HG03039 (cell line): ENCODE measurements at regions not wholly inside any gene's neighbourhood (a gene's known extent, or its start where the extent isn't known, plus 50 kb on each side); places are given as distances from the start of the nearest gene placed in this dataset.
"Not testable (repeated sequence)": the region's sequence is repeated elsewhere in the genome, so short reads cannot be mapped to it uniquely, and the experiment has no call there.

Source experiments
- ATAC-seq: cut with Tn5 transposase; IDR thresholded peaks from one replicate; pipeline ENCODE4 v1.9.1; 2021; ENCODE audit warnings: mild to moderate bottlenecking, moderate library complexity; ENCODE audit not compliant: unreplicated experiment

GRCh38 chr1:83527987-83528386, 470.9 kb downstream of the TTLL7 start:
- ATAC-seq: no peak

DNA sequence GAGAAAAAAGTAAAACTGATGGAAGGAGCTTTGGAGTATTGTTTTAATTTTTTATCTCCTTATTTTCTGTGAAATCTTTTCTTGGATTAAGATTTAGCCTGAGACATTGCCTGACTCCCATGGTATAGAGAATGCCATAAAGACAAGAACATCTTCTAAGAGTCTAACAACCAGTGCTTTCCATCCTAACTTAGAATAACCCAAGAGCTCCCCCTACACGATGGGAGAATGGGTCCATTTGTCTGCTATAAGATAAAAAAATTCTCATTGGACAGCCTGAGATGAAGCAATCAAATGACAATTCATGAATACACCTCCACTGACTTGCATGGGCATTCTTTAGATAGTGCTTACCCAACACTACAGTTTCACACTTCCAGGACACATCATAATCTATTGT, 478.1 kb downstream of the TTLL7 start:
- no peak for ATAC-seq

- no peak for ATAC-seq
Observed at GRCh38 chr1:83516369-83516768, 482.6 kb downstream of the TTLL7 start.

DNA sequence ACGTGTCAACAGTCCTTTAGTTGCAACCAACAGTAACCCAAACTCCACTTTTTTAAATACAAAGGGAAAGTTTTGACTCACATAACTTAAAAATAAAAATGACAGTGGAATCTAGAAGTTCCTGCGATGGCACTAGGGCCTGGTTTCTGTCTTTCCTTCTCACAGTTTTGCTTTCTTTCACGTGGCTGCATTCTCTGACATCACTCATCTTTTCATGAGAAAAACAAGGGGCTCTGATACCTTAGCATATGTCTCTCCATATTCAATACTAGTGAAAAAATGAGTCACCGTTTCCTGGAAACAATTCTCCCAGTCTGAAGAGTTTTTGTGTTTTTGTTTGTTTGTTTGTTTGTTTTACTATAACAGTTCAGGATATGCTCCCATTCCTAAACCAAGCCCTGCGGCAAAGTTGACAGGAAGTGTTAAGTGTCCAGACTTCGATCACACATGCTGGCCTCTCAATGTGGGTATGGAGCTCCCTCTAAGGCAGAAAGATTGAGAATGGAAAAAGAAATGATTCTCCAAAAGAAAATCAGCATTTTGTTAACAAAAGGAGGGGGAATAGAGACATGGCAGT, 483.3 kb downstream of the TTLL7 start:
- no peak for ATAC-seq

DNA sequence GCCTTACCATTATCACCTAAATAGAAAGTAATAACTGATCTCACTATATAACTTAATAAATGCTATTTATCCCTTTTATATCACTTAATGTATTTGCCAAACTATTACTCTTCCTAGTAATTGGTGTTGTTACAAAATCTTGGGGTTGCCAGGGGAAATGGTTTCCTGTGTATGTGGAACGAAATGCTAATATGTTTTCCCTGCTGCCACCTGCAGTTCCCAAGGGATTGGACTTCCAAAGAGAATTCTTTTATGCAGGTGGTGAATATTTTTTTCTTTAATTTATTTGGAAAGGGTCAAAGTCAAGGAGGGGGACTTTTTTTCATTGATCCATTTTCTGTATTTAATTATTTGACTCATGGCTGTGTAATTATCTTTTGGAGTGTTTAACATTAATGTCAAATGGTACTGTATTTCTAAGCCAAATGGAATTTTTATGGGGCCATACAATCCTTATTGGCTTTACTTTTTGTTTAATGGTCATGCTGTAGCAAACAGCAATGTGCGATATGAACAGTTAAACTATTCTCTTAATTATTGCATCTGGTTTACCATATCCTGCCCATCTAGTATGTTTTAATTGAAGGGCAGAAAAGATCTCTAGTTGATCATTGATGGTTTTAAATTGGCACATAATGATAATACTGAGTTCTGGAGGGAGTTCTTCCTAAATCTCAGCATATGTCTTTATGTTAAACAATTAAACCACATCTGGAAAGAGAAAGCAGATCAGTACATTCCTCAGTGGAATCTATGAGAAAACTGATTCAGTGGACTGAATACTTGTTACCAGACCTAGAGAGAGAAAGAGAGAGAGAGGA, 486.3 kb downstream of the TTLL7 start:
- ATAC-seq: no peak

DNA sequence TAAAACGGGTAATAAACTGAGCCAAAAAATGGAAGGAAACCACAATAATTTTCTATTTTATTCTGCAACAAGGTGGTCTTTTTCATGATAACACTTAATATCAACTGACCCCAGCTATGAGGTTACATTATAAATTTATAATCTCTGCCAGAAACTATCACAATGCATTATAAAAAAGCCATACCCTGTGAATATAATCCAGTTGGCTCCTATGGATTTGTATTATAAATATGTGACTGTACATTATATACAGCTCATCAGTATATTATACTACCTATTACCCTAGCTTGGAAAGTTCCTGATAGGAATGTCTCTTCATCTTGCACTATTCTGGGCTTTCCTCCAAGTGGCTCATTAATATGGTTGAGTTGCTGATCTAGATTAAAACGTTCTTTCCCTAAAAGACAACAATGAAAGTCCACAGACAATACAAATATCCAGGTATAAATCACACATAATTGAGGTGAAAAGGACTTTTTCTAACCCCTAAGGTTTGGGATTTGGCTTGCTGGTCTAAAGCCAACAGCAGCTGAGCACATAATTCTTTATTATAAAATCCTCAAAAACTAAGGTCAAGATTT, 487.7 kb downstream of the TTLL7 start:
- ATAC-seq: no peak

DNA sequence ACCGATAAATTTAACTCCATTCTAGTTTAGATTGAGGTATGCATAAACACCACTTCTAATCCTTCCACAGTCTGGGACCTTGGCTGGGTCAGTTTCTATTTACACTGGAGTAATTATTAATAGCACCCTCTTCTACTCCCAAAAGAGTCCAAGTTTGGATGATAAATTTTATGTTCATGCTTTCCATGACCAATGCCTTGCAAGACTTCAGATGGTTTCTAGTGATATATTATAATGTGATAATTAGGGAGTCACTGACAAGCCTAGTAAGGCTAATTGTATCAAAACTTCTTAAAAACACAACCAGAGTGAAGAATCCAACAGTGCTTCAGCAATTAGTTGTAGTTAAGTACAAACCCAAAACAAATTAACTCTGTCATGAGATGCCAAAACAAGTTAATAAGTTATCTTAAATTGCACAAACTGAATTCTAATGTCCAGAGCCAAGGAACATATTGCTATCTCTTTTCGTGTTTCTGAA, 489.6 kb downstream of the TTLL7 start:
- no peak for ATAC-seq

DNA sequence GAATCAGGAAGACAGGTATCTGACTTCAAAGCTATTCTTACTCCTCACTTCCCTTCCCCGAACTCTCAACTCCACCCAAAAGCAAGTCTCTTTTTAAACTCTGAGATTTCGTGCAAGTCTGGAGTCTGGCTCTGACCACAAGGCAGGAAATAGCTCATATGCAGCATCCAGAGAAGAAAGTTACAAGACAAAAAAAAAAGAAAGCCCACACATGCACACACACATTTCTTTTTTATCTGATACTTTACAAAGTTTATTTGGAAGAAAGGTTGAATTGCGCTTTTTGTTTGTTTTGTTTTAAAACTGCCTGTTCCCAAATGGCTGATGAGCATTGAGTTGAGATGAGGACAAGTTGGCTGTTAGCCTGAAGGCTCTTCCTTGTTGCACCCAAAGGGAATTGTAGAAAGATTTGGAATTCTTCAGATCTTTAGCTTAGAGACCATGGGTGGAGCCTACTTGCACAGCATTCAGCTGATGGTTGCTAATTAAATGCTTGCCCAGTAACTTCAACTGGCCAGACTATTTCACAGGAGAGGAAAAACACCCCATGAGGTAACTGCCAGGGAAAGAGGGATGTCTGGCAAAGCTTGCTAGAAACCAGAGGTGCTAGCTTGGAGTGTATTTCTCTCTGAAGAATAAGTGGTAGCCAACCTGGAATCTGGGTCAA, 490.3 kb downstream of the TTLL7 start:
- peak; percentile 96 for ATAC-seq

GRCh38 chr1:83505148-83505547, 493.8 kb downstream of the TTLL7 start:
- ATAC-seq: no peak

- ATAC-seq: no peak
Observed at GRCh38 chr1:83503153-83503552, 495.8 kb downstream of the TTLL7 start.

DNA sequence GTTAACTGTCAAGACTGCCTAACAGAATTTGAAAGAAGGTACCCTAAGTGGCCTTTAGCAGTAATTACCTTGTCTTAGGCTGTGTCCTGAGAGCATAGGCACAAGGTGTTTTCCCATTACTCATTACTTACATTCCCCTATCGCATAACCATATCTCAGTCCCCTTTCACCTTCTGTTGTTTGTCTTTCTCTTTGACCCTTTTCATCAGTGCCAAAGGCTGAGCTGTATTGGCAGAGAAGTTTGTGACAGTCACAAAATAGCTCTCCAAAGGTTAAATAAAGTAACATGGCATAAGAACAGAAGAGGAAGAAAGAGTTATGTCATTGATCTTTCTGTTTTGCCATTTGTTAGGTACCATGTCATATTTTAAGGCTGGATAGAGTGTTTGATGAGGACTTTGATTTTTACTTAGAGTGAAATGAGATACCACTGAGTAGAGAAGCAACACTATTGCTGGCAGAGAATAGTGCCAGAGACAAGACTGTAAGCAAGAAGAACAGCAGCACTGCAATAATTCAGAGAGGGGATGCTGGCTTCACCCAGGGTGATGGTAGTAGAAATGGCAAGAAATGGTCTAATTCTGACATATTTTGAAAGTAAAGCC, 497.8 kb downstream of the TTLL7 start:
- ATAC-seq: peak; percentile 92

DNA sequence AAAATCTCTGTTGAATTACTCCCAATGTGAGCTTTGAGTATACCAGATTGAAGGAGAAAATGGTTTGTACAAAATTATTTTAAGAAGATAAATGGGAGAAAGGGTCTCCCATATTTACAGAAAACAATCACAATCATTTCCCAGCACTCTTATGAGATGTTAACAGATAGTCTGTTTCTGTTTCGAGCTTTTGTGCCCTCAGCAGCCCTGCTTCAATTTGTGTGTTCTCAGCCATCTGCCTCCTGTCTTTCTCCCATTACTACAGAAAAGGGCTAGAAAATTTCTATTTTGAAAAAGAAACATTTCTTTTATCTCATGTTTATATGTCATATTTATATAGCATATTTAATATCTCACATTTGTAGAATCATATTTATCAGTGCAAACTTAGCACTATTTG, 498.4 kb downstream of the TTLL7 start:
- no peak for ATAC-seq

GRCh38 chr1:83499998-83500397, 498.9 kb downstream of the TTLL7 start:
- ATAC-seq: peak; percentile 47

GRCh38 chr1:83497563-83497962, 501.4 kb downstream of the TTLL7 start:
- no peak for ATAC-seq

- no peak for ATAC-seq
Observed at GRCh38 chr1:83495560-83495959, 503.4 kb downstream of the TTLL7 start.

DNA sequence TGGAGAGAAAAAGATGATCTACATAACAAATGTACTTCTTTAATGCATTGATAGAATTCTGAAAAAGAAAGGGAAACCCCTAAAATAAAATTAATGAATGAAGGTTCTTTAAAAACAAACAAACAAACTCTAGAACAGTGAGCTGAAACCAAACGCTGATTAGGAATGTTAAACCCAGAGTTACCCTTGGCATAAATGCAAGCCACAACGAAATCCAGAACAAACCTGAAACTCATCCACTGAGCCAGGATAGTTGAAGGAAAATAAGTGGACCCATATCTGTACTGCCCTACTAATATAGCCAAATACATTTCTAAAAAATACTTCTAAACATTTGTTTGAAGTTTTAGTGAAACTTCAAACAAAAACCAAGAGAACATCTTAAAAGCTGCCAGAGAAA, 505.3 kb downstream of the TTLL7 start:
- no peak for ATAC-seq

GRCh38 chr1:83491930-83492329, 507.0 kb downstream of the TTLL7 start:
- no peak for ATAC-seq

GRCh38 chr1:83490988-83491387, 507.9 kb downstream of the TTLL7 start:
- ATAC-seq: peak; percentile 29

DNA sequence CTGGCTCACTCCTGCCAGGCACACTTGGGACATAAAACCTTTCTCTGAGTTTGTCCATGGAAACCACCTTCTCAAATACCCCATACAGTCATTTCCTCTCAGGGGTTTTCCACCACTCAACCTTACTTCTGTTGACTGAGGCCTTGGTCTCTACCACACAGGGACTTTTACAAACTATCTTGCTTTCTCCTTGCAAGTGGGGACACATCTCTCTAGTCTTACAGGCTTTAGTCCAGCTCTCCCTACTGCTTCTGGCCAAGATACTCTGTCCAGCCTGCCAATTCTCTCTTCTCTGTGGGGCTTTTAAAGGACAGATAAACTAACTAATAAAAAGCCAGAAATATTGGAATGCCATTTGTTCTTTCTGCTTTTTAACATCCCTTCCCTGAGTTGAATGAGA, 510.8 kb downstream of the TTLL7 start:
- ATAC-seq: peak; percentile 85

DNA sequence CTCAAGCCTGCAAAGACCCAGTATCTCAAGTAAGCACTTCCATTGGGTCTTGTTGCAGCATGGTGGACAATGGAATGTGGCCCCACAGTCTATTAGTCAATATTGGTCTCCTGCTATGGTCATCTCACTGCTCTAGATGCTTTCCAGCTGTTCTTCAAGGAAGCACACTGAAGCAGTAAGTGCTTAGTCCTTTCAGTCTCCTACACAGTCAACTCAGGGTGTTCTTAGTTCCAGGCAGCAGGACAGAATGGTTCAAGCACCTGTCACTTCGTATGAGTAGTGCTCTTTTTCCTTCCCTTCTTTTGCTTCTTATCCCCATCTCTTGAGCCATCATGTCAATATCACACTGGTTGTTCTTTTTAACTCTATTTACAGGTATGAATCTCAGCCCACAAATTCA, 511.5 kb downstream of the TTLL7 start:
- peak; percentile 37 for ATAC-seq

GRCh38 chr1:83485314-83486019, 513.5 kb downstream of the TTLL7 start:
- not testable (repeated sequence) for ATAC-seq
